ENCODE measurements at regions not wholly inside any gene's neighbourhood (a gene's known extent, or its start where the extent isn't known, plus 50 kb on each side); places are given as distances from the start of the nearest gene placed in this dataset.

DNA sequence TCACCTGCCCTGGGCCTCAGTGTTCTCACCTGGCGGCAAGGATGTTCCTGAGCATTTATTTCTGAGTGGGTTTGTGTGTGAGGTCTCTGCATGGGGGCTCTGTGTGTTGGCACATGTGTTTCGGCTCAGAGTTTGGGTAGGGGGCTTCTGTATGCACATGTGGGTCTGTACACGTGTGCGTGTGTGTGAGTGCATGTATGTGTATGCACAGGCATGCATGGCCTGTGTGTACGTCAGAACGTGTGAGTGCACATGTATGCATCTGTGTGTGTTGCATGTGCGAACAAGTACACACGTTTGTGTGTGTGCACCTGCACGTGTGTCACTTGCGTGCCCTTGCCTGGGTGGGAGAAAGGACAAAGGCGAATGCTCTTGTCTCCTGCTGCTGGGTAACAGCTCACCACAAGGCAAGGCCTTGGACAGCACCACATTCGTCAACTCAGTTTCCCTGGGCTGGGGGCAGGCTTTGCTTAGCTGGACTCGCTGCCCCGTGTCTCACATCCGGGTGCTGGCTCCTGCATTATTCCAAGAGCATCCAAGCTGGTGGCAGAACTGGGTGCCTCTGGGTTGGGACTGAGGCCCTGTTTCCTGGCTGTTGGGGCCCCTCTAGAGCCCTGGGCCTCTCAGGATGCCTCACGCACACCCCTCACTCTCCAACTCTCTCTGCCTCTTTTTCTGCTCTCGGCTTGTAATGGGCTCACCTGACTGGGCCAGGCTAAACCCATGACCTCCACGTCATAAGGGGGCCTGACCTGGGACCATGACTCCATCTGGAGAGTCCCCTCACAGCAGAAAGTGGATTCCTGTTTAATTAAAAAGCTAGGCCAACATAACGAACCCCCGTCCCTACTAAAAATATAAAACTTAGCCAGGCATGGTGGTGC is 153.6 kb upstream of the C14orf180 start:
- DNase-seq (ENCODE audit: low read depth in 1 of 2, low spot score in 1 of 2) (no peak), ATAC-seq (no peak; a peak in 1 of 6 replicates), FAIRE-seq (no peak)
- Histone ChIP-seq H3K4me2 (no peak overlapping the region), H3K4me3 (no peak overlapping the region), H3K9me3 (no peaks in the 10 kb centered on the region), H3K27ac (no peak overlapping the region), H3K4me1 (no peaks in the 10 kb centered on the region)
- 61% methylated on average over 20 of the region's 20 CpGs for WGBS (ENCODE audit: missing lambda C conversion rate)
- ChIA-PET CTCF (interaction anchor here (1.0 to 1.8 kb wide), 2 partner anchors 214 to 332 kb away, joined by 4 to 5 read pairs; no protein-coding TSS in a partner anchor), POLR2A (no interaction called here)
- no peak for TF ChIP-seq POLR2AphosphoS2 (conservative IDR thresholded peaks at IDR 0.05; ENCODE audit: low read length)
- TF ChIP-seq TP53 (CRISPR knock-in tag; IDR thresholded peaks at IDR 0.05): no peak
- TF ChIP-seq, protein P1, sequence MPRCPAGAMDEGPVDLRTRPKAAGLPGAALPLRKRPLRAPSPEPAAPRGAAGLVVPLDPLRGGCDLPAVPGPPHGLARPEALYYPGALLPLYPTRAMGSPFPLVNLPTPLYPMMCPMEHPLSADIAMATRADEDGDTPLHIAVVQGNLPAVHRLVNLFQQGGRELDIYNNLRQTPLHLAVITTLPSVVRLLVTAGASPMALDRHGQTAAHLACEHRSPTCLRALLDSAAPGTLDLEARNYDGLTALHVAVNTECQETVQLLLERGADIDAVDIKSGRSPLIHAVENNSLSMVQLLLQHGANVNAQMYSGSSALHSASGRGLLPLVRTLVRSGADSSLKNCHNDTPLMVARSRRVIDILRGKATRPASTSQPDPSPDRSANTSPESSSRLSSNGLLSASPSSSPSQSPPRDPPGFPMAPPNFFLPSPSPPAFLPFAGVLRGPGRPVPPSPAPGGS (IDR thresholded peaks at IDR 0.05): no peak
- TF ChIP-seq, protein P2, sequence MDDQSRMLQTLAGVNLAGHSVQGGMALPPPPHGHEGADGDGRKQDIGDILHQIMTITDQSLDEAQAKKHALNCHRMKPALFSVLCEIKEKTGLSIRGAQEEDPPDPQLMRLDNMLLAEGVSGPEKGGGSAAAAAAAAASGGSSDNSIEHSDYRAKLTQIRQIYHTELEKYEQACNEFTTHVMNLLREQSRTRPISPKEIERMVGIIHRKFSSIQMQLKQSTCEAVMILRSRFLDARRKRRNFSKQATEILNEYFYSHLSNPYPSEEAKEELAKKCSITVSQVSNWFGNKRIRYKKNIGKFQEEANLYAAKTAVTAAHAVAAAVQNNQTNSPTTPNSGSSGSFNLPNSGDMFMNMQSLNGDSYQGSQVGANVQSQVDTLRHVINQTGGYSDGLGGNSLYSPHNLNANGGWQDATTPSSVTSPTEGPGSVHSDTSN (IDR thresholded peaks at IDR 0.05): no peak
- no peak for TF ChIP-seq BHLHE40 (IDR thresholded peaks at IDR 0.05; ENCODE audit: low read depth, low read length)
- no peak for TF ChIP-seq JUN (IDR thresholded peaks at IDR 0.05)
- TF ChIP-seq, protein P3, sequence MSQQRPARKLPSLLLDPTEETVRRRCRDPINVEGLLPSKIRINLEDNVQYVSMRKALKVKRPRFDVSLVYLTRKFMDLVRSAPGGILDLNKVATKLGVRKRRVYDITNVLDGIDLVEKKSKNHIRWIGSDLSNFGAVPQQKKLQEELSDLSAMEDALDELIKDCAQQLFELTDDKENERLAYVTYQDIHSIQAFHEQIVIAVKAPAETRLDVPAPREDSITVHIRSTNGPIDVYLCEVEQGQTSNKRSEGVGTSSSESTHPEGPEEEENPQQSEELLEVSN (IDR thresholded peaks at IDR 0.05; ENCODE audit: borderline replicate concordance, low read depth): no peak
- TF ChIP-seq, protein P4, sequence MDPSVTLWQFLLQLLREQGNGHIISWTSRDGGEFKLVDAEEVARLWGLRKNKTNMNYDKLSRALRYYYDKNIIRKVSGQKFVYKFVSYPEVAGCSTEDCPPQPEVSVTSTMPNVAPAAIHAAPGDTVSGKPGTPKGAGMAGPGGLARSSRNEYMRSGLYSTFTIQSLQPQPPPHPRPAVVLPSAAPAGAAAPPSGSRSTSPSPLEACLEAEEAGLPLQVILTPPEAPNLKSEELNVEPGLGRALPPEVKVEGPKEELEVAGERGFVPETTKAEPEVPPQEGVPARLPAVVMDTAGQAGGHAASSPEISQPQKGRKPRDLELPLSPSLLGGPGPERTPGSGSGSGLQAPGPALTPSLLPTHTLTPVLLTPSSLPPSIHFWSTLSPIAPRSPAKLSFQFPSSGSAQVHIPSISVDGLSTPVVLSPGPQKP (IDR thresholded peaks at IDR 0.05; ENCODE audit: low read depth, low read length): no peak
- TF ChIP-seq, protein P5, sequence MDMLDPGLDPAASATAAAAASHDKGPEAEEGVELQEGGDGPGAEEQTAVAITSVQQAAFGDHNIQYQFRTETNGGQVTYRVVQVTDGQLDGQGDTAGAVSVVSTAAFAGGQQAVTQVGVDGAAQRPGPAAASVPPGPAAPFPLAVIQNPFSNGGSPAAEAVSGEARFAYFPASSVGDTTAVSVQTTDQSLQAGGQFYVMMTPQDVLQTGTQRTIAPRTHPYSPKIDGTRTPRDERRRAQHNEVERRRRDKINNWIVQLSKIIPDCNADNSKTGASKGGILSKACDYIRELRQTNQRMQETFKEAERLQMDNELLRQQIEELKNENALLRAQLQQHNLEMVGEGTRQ (IDR thresholded peaks at IDR 0.05): no peak
- TF ChIP-seq, protein P6, sequence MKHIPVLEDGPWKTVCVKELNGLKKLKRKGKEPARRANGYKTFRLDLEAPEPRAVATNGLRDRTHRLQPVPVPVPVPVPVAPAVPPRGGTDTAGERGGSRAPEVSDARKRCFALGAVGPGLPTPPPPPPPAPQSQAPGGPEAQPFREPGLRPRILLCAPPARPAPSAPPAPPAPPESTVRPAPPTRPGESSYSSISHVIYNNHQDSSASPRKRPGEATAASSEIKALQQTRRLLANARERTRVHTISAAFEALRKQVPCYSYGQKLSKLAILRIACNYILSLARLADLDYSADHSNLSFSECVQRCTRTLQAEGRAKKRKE (CRISPR knock-in tag; IDR thresholded peaks at IDR 0.05; ENCODE audit: low read depth): no peak

DNA sequence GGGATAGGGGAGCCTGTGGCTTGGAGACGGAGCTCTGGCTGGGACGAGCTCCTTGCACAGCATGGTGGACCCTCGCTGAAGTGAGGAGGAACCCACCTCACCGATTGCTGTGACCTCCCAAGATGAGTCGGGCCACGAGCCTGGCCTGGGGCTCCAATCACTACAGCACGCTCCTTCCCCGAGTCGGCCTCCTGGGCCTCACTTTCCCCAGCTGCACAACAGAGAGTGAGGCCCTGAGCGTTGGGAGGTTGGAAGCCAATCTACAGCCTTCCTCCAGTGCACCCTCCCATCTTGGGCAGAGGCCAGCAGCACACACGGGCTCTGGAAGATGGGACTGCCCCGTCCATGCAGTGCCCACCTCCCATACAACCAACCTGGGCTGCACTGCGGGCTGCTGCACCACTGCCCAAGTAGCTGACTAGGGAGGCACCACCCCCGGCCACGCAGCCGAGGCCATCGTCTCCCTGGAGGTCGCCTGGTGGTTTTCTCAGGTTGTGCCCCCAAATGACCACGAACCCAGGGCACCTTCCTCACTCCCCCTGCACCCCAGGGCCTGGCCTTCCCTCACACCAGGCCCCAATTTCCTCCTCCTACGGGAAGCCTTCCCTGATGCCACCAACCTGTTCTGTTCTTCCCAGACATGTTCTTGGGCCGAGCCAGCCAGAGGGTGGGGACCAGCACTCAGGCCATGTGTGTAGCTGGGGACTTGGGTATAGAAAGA is 152.3 kb upstream of the C14orf180 start:
- POLR2A ChIA-PET: no interaction called here
- CTCF ChIA-PET: interaction anchor here (1.0 to 1.8 kb wide), 2 partner anchors 213 to 334 kb away, joined by 4 to 5 read pairs; no protein-coding TSS in a partner anchor
- Histone ChIP-seq H3K4me1 (no peaks in the 10 kb centered on the region), H3K4me3 (no peak overlapping the region), H3K4me2 (no peak overlapping the region), H3K27ac (no peak overlapping the region), H3K9me3 (no peaks in the 10 kb centered on the region)
- no peak for DNase-seq (ENCODE audit: low read depth in 1 of 2, low spot score in 1 of 2)
- 48% methylated on average over 15 of the region's 21 CpGs for WGBS (ENCODE audit: missing lambda C conversion rate)
- TF ChIP-seq, protein P7, sequence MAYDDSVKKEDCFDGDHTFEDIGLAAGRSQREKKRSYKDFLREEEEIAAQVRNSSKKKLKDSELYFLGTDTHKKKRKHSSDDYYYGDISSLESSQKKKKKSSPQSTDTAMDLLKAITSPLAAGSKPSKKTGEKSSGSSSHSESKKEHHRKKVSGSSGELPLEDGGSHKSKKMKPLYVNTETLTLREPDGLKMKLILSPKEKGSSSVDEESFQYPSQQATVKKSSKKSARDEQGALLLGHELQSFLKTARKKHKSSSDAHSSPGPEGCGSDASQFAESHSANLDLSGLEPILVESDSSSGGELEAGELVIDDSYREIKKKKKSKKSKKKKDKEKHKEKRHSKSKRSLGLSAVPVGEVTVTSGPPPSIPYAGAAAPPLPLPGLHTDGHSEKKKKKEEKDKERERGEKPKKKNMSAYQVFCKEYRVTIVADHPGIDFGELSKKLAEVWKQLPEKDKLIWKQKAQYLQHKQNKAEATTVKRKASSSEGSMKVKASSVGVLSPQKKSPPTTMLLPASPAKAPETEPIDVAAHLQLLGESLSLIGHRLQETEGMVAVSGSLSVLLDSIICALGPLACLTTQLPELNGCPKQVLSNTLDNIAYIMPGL (CRISPR knock-in tag; IDR thresholded peaks at IDR 0.05; ENCODE audit: borderline replicate concordance): no peak
- TF ChIP-seq, protein P2 (IDR thresholded peaks at IDR 0.05): no peak
- no peak for TF ChIP-seq ZNF302 (CRISPR knock-in tag; IDR thresholded peaks at IDR 0.05)
- TF ChIP-seq EHF (CRISPR knock-in tag; IDR thresholded peaks at IDR 0.05): no peak
- TF ChIP-seq EP300 (IDR thresholded peaks at IDR 0.05): no peak
- TF ChIP-seq, protein P5 (IDR thresholded peaks at IDR 0.05): no peak
- TF ChIP-seq HOXB5 (CRISPR knock-in tag; IDR thresholded peaks at IDR 0.05): no peak
- TF ChIP-seq, protein P4 (IDR thresholded peaks at IDR 0.05; ENCODE audit: low read depth, low read length): no peak
- TF ChIP-seq ZFP36 (IDR thresholded peaks at IDR 0.05; ENCODE audit: borderline replicate concordance, partially characterized antibody): no peak
- no peak for TF ChIP-seq SREBF2 (IDR thresholded peaks at IDR 0.05)
- ATAC-seq: no peak
- no peak for FAIRE-seq

All from A549 (cell line).